ENCODE measurements at regions not wholly inside any gene's neighbourhood (a gene's known extent, or its start where the extent isn't known, plus 50 kb on each side); places are given as distances from the start of the nearest gene placed in this dataset.
"Not testable (repeated sequence)": the region's sequence is repeated elsewhere in the genome, so short reads cannot be mapped to it uniquely, and the experiment has no call there.

DNA sequence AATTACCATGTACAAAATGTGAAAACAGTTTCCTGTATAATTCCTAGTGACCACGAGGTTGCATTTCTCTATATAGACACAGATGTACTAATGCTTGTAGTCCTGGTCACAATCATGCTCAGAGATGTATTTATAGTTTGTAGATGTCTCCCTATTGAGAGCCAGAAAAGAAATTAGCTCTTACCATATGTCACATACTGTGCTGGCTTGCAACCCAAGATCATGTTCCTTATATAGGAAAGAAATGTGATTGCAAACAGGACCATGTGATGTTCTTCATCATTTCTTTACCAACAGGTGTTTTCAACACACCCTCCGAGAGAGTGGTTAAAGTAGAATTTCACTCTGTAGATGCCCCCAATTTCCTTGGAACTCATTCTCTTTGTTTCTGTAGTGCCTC, 369.4 kb downstream of the CBLN4 start:
- H3K9me3 Mint-ChIP-seq: no peaks in the 10 kb centered on the region
- H3K4me3 Mint-ChIP-seq: no peak overlapping the region
- TF ChIP-seq CTCF (IDR thresholded peaks at IDR 0.05; ENCODE audit: unreplicated experiment): no peak
- no peaks in the 10 kb centered on the region for H3K4me1 Mint-ChIP-seq
- H3K36me3 Mint-ChIP-seq: no peaks in the 10 kb centered on the region
- H3K27me3 Mint-ChIP-seq (ENCODE audit: low read depth): peaks cover 3% of the 10 kb centered on the region
- H3K27ac Mint-ChIP-seq: no peak overlapping the region
- no peak for DNase-seq (ENCODE audit: low spot score in 2 of 2, unreplicated experiment in 2 of 2)

DNA sequence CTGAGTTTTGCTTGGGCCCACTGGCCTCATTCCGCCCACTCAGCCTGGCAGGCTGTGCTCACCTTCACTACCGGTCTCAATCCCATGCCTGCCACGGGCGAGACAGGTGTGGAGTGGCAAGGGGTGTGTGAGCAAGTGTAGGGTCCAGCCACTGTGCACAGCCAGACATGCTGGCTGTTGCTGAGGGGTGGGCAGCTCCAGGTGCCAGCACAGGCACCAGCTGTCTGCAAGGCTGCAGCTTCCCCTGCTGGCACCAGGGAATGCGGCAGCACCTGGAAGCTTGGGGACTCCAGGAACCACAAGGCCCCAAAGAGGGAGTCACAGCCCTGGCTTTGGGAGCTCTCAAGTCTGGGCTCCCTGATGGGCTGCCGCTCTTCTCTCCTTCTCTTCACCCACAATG, 372.7 kb downstream of the CBLN4 start:
- Mint-ChIP-seq H3K4me1 (no peaks in the 10 kb centered on the region), H3K4me3 (no peak overlapping the region), H3K36me3 (no peaks in the 10 kb centered on the region), H3K9me3 (no peaks in the 10 kb centered on the region), H3K27ac (no peak overlapping the region), H3K27me3 (ENCODE audit: low read depth) (peaks cover 3% of the 10 kb centered on the region)
- no peak for DNase-seq (ENCODE audit: low spot score in 2 of 2, unreplicated experiment in 2 of 2)
- TF ChIP-seq CTCF (IDR thresholded peaks at IDR 0.05; ENCODE audit: unreplicated experiment): no peak

DNA sequence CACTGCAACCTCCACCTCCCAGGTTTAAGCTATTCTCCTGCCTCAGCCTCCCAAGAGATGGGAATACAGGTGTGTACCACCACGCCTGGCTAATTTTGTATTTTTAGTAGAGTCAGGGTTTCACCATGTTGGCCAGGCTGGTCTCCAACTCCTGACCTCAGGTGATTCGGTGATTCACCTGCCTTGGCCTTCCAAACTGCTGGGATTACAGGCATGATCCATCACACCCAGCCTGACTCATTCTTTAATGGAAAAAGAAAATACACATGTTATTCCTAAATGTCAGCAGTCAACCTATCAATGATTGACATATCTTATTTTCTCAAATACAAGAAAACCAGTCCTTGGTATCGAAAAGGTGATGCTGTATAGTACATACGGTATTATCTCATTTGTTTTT, 376.2 kb downstream of the CBLN4 start:
- not testable (repeated sequence) for H3K27me3 Mint-ChIP-seq (ENCODE audit: low read depth); H3K27ac Mint-ChIP-seq; H3K36me3 Mint-ChIP-seq; DNase-seq (ENCODE audit: low spot score in 2 of 2, unreplicated experiment in 2 of 2); H3K4me3 Mint-ChIP-seq; H3K4me1 Mint-ChIP-seq
- peaks cover 12% of the 10 kb centered on the region for H3K9me3 Mint-ChIP-seq

- no peak for DNase-seq (ENCODE audit: low spot score in 2 of 2, unreplicated experiment in 2 of 2)
- no peaks in the 10 kb centered on the region for H3K4me1 Mint-ChIP-seq
- no peaks in the 10 kb centered on the region for H3K36me3 Mint-ChIP-seq
- H3K27ac Mint-ChIP-seq: no peak overlapping the region
- TF ChIP-seq CTCF (IDR thresholded peaks at IDR 0.05; ENCODE audit: unreplicated experiment): no peak
- H3K9me3 Mint-ChIP-seq: peaks cover 30% of the 10 kb centered on the region
- H3K27me3 Mint-ChIP-seq (ENCODE audit: low read depth): no peaks in the 10 kb centered on the region
- no peak overlapping the region for H3K4me3 Mint-ChIP-seq
These were observed 378.6 kb downstream of the CBLN4 start for GRCh38 chr20:55626716-55627115.

- Mint-ChIP-seq H3K4me3 (no peak overlapping the region), H3K36me3 (no peaks in the 10 kb centered on the region), H3K27me3 (ENCODE audit: low read depth) (no peaks in the 10 kb centered on the region), H3K9me3 (peaks cover 29% of the 10 kb centered on the region), H3K4me1 (no peaks in the 10 kb centered on the region), H3K27ac (no peak overlapping the region)
- no peak for TF ChIP-seq CTCF (IDR thresholded peaks at IDR 0.05; ENCODE audit: unreplicated experiment)
- DNase-seq (ENCODE audit: low spot score in 2 of 2, unreplicated experiment in 2 of 2): no peak
These were observed 389.0 kb downstream of the CBLN4 start for GRCh38 chr20:55616367-55616766.

DNA sequence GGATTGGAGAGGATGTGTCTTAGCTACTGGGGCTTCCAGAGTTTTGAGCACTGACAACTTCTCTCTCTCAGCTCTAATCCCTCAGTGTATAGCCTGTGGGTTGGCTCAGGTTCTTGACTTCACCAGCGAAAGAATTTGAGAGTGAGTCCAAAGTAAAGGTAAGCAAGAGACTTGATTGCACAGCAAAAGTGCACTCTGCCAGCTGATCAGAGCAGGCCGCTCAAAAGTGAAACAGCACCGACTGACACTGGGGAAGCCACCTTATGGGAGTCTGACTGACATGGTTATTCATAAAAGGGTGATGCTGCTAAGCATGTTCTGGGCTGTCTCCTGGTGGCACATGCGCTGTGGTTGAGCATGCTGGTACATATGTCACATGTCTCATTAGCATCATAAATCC, 389.5 kb downstream of the CBLN4 start:
- peaks cover 25% of the 10 kb centered on the region for H3K9me3 Mint-ChIP-seq

More for the DNA sequence above, 389.5 kb downstream of the CBLN4 start:
- no peaks in the 10 kb centered on the region for H3K4me1 Mint-ChIP-seq
- no peaks in the 10 kb centered on the region for H3K27me3 Mint-ChIP-seq (ENCODE audit: low read depth)
- H3K36me3 Mint-ChIP-seq: no peaks in the 10 kb centered on the region
- TF ChIP-seq CTCF (IDR thresholded peaks at IDR 0.05; ENCODE audit: unreplicated experiment): no peak
- H3K27ac Mint-ChIP-seq: no peak overlapping the region
- DNase-seq (ENCODE audit: low spot score in 2 of 2, unreplicated experiment in 2 of 2): no peak
- H3K4me3 Mint-ChIP-seq: no peak overlapping the region

All from mesothelial cell of epicardium (in vitro differentiated cells).